ENCODE measurements at regions not wholly inside any gene's neighbourhood (a gene's known extent, or its start where the extent isn't known, plus 50 kb on each side); places are given as distances from the start of the nearest gene placed in this dataset.

DNA sequence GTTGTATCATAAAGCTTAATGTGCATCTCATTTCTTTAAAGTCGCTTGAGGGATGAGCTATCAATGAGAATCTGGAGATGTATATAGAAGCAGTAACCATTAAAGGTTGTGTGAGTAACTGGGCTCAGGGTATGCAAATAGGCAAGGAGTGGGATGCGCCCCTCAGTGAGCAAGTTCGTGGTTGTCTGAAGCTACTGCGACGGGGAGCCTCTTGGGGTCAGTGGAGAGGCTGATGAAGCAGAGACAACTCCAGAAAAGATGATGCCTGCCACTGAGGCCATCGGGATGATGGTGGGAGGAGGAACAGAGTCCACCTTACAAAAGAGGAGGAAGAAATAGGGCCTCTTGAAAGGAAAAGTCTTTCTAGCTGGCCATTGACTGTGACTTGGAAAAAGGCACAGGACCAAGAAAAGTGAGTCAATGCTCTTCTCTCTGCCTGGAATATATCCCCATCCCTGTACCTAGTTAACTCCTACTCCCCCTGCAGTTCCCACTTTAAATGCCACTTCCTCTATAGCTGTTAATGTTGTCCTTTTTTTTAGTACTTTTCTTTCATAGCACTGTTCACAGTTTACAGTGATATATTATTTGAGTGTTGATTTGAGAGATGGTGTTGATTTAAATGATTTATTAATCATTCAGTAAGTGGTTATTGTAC, 51.4 kb upstream of the LSM6 start:
- Histone ChIP-seq H3K36me3 (ENCODE audit: low read depth) (no peaks in the 10 kb centered on the region), H3K9me3 (no peaks in the 10 kb centered on the region), H3K4me3 (no peak overlapping the region), H3K4me1 (ENCODE audit: low read depth) (no peaks in the 10 kb centered on the region)
- TF ChIP-seq, protein P1, sequence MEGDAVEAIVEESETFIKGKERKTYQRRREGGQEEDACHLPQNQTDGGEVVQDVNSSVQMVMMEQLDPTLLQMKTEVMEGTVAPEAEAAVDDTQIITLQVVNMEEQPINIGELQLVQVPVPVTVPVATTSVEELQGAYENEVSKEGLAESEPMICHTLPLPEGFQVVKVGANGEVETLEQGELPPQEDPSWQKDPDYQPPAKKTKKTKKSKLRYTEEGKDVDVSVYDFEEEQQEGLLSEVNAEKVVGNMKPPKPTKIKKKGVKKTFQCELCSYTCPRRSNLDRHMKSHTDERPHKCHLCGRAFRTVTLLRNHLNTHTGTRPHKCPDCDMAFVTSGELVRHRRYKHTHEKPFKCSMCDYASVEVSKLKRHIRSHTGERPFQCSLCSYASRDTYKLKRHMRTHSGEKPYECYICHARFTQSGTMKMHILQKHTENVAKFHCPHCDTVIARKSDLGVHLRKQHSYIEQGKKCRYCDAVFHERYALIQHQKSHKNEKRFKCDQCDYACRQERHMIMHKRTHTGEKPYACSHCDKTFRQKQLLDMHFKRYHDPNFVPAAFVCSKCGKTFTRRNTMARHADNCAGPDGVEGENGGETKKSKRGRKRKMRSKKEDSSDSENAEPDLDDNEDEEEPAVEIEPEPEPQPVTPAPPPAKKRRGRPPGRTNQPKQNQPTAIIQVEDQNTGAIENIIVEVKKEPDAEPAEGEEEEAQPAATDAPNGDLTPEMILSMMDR (IDR thresholded peaks at IDR 0.05) = no peak
- intact Hi-C loops (cut with DNase I, micrococcal nuclease) = no loop called here
- DNase-seq (no peak), ATAC-seq (no peak)

DNA sequence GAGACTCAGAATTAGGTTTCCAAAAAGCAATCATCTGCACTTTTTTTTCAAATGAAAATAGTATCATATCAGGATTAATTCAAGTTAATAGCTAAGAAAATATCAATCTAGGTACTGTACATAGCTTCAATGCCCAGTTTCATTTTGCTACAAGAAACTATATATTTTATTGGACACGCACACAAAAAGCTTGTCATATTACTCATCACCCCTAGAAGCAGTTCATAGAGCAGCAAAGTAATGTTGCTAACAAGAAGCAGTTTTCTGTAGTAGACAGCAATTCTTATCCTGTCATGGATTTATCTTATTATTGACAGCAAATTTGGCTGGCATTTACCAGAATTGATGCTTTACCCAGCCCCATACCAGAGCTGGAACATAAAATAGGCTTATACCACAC, 52.3 kb upstream of the LSM6 start:
- H3K36me3 ChIP-seq (ENCODE audit: low read depth) = no peaks in the 10 kb centered on the region
- no peak for ATAC-seq

DNA sequence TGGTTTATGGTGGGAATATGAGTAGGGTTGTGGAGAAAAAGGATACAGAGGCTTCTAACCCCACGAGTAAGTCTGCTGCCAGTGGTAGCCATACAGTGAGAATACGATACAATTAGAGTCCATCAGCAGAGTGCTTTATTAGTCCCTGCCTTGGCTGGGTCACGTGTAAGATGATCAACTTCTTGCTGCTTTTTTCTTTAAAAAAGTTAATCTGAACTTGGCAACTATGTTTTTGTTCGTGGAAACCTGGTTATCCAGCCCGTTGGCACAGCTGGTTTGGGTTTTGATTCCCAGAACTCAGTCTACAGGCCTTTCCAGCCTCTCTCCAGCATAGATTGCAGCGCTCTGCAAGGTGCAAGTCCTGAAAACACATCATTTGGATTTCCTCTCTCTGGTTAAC, 53.1 kb upstream of the LSM6 start:
- ATAC-seq = no peak

More for the DNA sequence above, 52.3 kb upstream of the LSM6 start:
- intact Hi-C loops (cut with DNase I, micrococcal nuclease) = no loop called here
- H3K9me3 ChIP-seq = no peaks in the 10 kb centered on the region
- no peak for DNase-seq
- H3K4me3 ChIP-seq = no peak overlapping the region
- no peaks in the 10 kb centered on the region for H3K4me1 ChIP-seq (ENCODE audit: low read depth)
- TF ChIP-seq, protein P1 (IDR thresholded peaks at IDR 0.05) = no peak

DNA sequence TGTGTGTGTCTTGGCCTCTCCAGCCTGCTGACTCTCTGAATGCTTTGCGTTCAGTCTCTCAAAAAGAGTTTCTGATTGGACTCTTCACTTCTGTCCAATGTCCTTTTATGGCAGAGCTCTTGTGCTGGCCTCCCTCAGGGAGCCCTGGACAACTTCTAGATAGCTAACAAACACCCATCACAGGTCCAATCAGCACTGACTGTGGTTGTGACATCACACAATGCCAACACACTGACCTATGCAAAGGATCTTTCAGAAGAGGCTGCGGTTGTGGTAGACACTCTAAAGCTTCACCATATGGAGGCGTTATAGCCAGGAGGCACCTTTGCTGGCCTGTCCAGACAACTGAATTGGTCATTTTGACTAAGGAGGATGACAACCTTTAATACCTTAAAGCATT, 53.8 kb upstream of the LSM6 start:
- Histone ChIP-seq H3K9me3 (no peaks in the 10 kb centered on the region), H3K4me1 (ENCODE audit: low read depth) (no peaks in the 10 kb centered on the region), H3K4me3 (no peak overlapping the region), H3K36me3 (ENCODE audit: low read depth) (no peaks in the 10 kb centered on the region)
- DNase-seq (no peak), ATAC-seq (no peak)
- intact Hi-C loops (cut with DNase I, micrococcal nuclease) = no loop called here
- TF ChIP-seq, protein P1 (IDR thresholded peaks at IDR 0.05) = no peak

More for the DNA sequence above, 53.1 kb upstream of the LSM6 start:
- H3K4me1 ChIP-seq (ENCODE audit: low read depth) = no peaks in the 10 kb centered on the region
- no peak for DNase-seq
- H3K9me3 ChIP-seq = no peaks in the 10 kb centered on the region
- TF ChIP-seq, protein P1 (IDR thresholded peaks at IDR 0.05) = no peak
- no peak overlapping the region for H3K4me3 ChIP-seq
- intact Hi-C loops (cut with DNase I, micrococcal nuclease) = no loop called here
- no peaks in the 10 kb centered on the region for H3K36me3 ChIP-seq (ENCODE audit: low read depth)

DNA sequence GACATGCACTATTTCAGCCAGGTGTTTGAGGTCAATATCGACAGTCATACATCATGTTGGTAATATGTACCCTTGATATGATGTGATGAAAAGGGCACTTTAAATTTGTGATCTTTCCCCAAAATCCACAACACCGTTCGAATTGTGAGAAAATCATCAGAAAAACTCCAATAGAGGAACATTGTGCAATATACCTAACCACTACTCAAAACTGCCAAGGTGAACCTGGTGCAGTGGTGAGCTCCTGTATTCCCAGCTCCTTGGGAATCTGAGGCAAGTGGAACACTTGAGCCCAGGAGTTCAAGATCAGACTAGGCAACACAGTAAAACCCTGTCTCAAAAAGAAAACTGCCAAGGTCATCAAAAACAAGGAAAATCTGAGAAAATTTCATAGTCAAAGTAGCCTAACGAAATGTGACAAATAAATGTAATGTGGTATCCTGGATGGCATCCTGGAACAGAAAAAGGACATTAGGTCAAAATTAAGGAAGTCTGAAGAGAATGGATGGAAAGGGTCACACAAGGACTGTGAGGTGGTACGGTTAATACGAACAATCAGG, 55.6 kb upstream of the LSM6 start:
- ATAC-seq (no peak), DNase-seq (no peak)
- Histone ChIP-seq H3K4me3 (no peak overlapping the region), H3K36me3 (ENCODE audit: low read depth) (no peaks in the 10 kb centered on the region), H3K4me1 (ENCODE audit: low read depth) (no peaks in the 10 kb centered on the region), H3K9me3 (no peaks in the 10 kb centered on the region)
- TF ChIP-seq, protein P1 (IDR thresholded peaks at IDR 0.05) = no peak
- intact Hi-C loops (cut with DNase I, micrococcal nuclease) = no loop called here
